Endothelial cell of umbilical vein (primary cell): ENCODE measurements at regions not wholly inside any gene's neighbourhood (a gene's known extent, or its start where the extent isn't known, plus 50 kb on each side); places are given as distances from the start of the nearest gene placed in this dataset.

Source experiments
- BruUV-seq: library from RNA; stranded (reverse); fragments of 400-500 nt; replicated peaks from 2 replicates; lab custom pipeline; 2021; lab: Mats Ljungman, UMichigan
- CTCF ChIA-PET: fragments of 300-600, 350-600 bp; sonication (Branson Sonifier 250); formaldehyde crosslinking; loops from one replicate; lab custom pipeline; 2021; ENCODE audit warnings: antibody characterized with exemption, inconsistent platforms; lab: Charles Lee
- POLR2A ChIA-PET: fragments of 300-600, 350-600 bp; sonication (Branson Sonifier 250); formaldehyde crosslinking; loops from one replicate; lab custom pipeline; 2021; ENCODE audit warnings: antibody characterized with exemption, inconsistent platforms; lab: Charles Lee
- DNase-seq: peaks from one replicate; pipeline ENCODE4 v3.0.0-alpha.2; 2011; ENCODE audit warnings: low read depth, low spot score
- FAIRE-seq: peaks from 2 replicates; lab custom pipeline; 2011; peaks lifted over from hg19 to GRCh38; lab: Jason Lieb, UNC
- H2AFZ ChIP-seq: 2 replicates; pipeline ENCODE4 v1.6.0; 2012; ENCODE audit warnings: low read depth, low read length, control low read depth, inconsistent platforms
- H3K27ac ChIP-seq: 2 replicates; pipeline ENCODE4 v1.5.1; 2011; ENCODE audit warnings: low read depth, mild to moderate bottlenecking, control low read depth, low read length, moderate library complexity; ENCODE audit not compliant: insufficient read depth
- H3K27me3 ChIP-seq, 2 experiments: 2 replicates each; pipeline versions ENCODE4 v1.6.0 to v1.6.1; 2011; ENCODE audit warnings: low read length in 2 of 2, mixed read lengths in 1 of 2; ENCODE audit not compliant: control insufficient read depth in 2 of 2, insufficient read depth in 2 of 2
- H3K36me3 ChIP-seq, 2 experiments: 2 replicates in 1 of 2; 3 replicates in 1 of 2; pipeline ENCODE4 v1.5.1; 2011; ENCODE audit warnings: low read length in 2 of 2, mild to moderate bottlenecking in 1 of 2, moderate library complexity in 1 of 2; ENCODE audit not compliant: control insufficient read depth in 2 of 2, insufficient read depth in 2 of 2; ENCODE audit errors: extremely low read depth in 1 of 2
- H3K4me1 ChIP-seq: 3 replicates; pipeline ENCODE4 v1.5.1; 2011; ENCODE audit warnings: mild to moderate bottlenecking, low read length; ENCODE audit not compliant: control insufficient read depth, insufficient read depth; ENCODE audit errors: extremely low read depth
- H3K4me2 ChIP-seq: 2 replicates; pipeline ENCODE4 v1.6.1; 2011; ENCODE audit warnings: low read length, control low read depth, mixed read lengths; ENCODE audit not compliant: insufficient read depth
- H3K4me3 ChIP-seq, 3 experiments: fragments of 200-600 bp in 1 of 3; sonication (generic), shearing (Covaris generic) in 1 of 3; replicated peaks in 1 of 3; 2 replicates each; pipeline ENCODE4 v1.5.1; 2011 to 2016; ENCODE audit warnings: control low read depth in 3 of 3, low read length in 3 of 3, mild to moderate bottlenecking in 2 of 3, inconsistent platforms in 1 of 3, low read depth in 1 of 3, moderate library complexity in 1 of 3; ENCODE audit not compliant: insufficient read depth in 1 of 3
- H3K79me2 ChIP-seq: 2 replicates; pipeline ENCODE4 v1.6.0; 2012; ENCODE audit warnings: low read length, inconsistent platforms; ENCODE audit not compliant: control insufficient read depth, insufficient read depth
- H3K9ac ChIP-seq: replicated peaks from 2 replicates; pipeline ENCODE3; 2011; ENCODE audit warnings: low read length, control low read depth; ENCODE audit not compliant: insufficient read depth; ENCODE audit errors: extremely low read depth
- H3K9me1 ChIP-seq: replicated peaks from 3 replicates; pipeline ENCODE4 v1.6.0; 2011; ENCODE audit warnings: mild to moderate bottlenecking, low read length; ENCODE audit not compliant: control insufficient read depth, insufficient read depth; ENCODE audit errors: extremely low read depth
- H3K9me3 ChIP-seq: replicated peaks from 2 replicates; pipeline ENCODE4 v1.5.1; 2012; ENCODE audit warnings: low read length, inconsistent platforms; ENCODE audit not compliant: control insufficient read depth, insufficient read depth
- H4K20me1 ChIP-seq: replicated peaks from 2 replicates; pipeline ENCODE3; 2011; ENCODE audit warnings: mild to moderate bottlenecking, low read length; ENCODE audit not compliant: control insufficient read depth, insufficient read depth; ENCODE audit errors: extremely low read depth
- EZH2 ChIP-seq: IDR thresholded peaks from 2 replicates; pipeline ENCODE4 v1.6.1; 2012; ENCODE audit warnings: borderline replicate concordance, low read depth, mild to moderate bottlenecking, moderate library complexity, low read length, inconsistent platforms; ENCODE audit not compliant: severe bottlenecking
- FOS ChIP-seq: IDR thresholded peaks from 2 replicates; pipeline ENCODE4 v1.6.1; 2011; ENCODE audit warnings: mild to moderate bottlenecking, low read length, moderate library complexity, borderline replicate concordance; ENCODE audit not compliant: insufficient read depth
- GATA2 ChIP-seq: IDR thresholded peaks from 2 replicates; pipeline ENCODE4 v1.7.0; 2011; ENCODE audit warnings: low read depth, mild to moderate bottlenecking, moderate library complexity, mixed read lengths, low read length; ENCODE audit not compliant: insufficient read length, insufficient read depth
- JUN ChIP-seq: IDR thresholded peaks from 2 replicates; pipeline ENCODE4 v1.6.1; 2011; ENCODE audit warnings: borderline replicate concordance, low read depth; ENCODE audit not compliant: insufficient read length, insufficient read depth
- MYC ChIP-seq: IDR thresholded peaks from one replicate; pipeline ENCODE4 v1.6.1; 2011; ENCODE audit warnings: mild to moderate bottlenecking, low read depth, low read length
- POLR2A ChIP-seq: IDR thresholded peaks from 2 replicates; pipeline ENCODE4 v1.6.1; 2012; ENCODE audit warnings: low read depth, mild to moderate bottlenecking, control low read depth, low read length
- POLR2AphosphoS5 ChIP-seq: IDR thresholded peaks from 2 replicates; pipeline ENCODE4 v1.6.1; 2012; ENCODE audit warnings: low read depth, mild to moderate bottlenecking, control low read depth, low read length, moderate library complexity; ENCODE audit not compliant: insufficient read depth
- dilution Hi-C: fragments of 300-500 bp; cut with MboI; formaldehyde crosslinking; loops from one replicate; pipeline ENCODE4 v1.15.0; 2019; ENCODE audit warnings: low sequenced_read_pairs; ENCODE audit not compliant: extremely low pct_ligation_motif_present
- intact Hi-C: fragments of 100-400 bp; cut with micrococcal nuclease; formaldehyde crosslinking; loops from one replicate; pipeline ENCODE4 v1.10.0; 2022
- TF ChIP-seq, protein P1 (sequence below): IDR thresholded peaks from 2 replicates; pipeline ENCODE4 v1.6.1; 2011; ENCODE audit not compliant: insufficient read depth, insufficient read length
- TF ChIP-seq, protein P2 (sequence below), 2 donors: IDR thresholded peaks; 1 replicate in 1 of 2; 2 replicates in 1 of 2; pipeline ENCODE4 v1.5.1; 2011; ENCODE audit warnings: low read length in 2 of 2, mild to moderate bottlenecking in 2 of 2, moderate library complexity in 2 of 2, control low read depth in 1 of 2, inconsistent platforms in 1 of 2, low read depth in 1 of 2; ENCODE audit not compliant: insufficient read depth in 1 of 2; ENCODE audit errors: extremely low read depth in 1 of 2

DNA sequence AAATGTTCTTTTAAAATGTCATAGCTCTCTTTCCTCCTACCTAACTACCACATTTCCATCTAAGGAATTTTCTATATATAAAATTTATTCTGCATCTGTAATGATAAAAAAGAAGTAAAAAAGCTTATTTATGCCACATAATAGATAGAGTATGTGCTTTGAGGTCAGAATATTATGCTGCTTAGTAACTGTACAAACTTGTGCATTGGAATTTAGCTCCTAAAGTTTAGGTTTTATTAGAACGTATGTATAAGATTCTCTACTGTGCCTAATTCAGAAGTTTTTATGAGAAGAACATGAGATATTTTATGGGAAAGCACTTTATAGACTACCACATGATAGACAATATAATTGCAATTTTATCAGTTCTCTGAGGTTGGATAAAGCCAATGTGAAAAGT is 384.6 kb downstream of the SLC16A7 start:
- Histone ChIP-seq H3K4me1 (no peaks in the 10 kb centered on the region), H4K20me1 (no peaks in the 10 kb centered on the region), H3K9me1 (no peaks in the 10 kb centered on the region), H3K9me3 (no peaks in the 10 kb centered on the region), H3K36me3 (no peaks in the 10 kb centered on the region), H3K4me3 (no peak overlapping the region), H3K79me2 (no peaks in the 10 kb centered on the region), H2AFZ (no peak overlapping the region), H3K4me2 (no peak overlapping the region), H3K9ac (no peak overlapping the region), H3K27me3 (no peaks in the 10 kb centered on the region), H3K27ac (no peak overlapping the region)
- POLR2A ChIA-PET = no interaction called here
- DNase-seq (no peak), FAIRE-seq (no peak)
- dilution Hi-C loops (no loop called here), intact Hi-C loops (no loop called here)
- CTCF ChIA-PET = interaction anchor here (1.2 kb wide), 1 partner anchor 9 kb away, joined by 3 read pairs; no protein-coding TSS in a partner anchor
- TF ChIP-seq POLR2AphosphoS5 (no peak), JUN (no peak), MYC (no peak), GATA2 (no peak), POLR2A (no peak)
- TF ChIP-seq, protein P1, sequence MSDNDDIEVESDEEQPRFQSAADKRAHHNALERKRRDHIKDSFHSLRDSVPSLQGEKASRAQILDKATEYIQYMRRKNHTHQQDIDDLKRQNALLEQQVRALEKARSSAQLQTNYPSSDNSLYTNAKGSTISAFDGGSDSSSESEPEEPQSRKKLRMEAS = no peak
- BruUV-seq = no TSS peak

DNA sequence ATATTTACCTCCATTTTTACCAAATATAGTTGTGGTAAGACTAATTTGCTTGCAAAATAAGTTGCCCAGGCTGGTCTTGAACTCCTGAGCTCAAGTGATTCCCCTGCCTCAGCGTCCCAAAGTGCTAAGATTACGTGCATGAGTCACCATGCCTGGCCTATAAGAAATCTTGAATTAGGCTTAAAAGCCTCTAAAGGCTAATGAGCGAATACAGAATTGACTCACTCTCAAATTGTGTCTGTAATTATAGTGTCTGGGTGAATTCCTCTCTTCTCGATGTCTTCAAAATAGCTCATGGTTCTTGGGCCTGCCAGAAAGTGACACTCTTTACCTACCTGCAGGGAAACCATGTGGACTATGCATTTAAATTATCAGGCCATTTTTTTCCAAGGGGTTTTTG is 403.5 kb downstream of the SLC16A7 start:
- no peaks in the 10 kb centered on the region for H4K20me1 ChIP-seq
- FAIRE-seq (no peak), DNase-seq (no peak)
- POLR2A ChIA-PET = no interaction called here
- CTCF ChIA-PET = no interaction called here
- no peak overlapping the region for H2AFZ ChIP-seq
- no peaks in the 10 kb centered on the region for H3K27me3 ChIP-seq
- no peak overlapping the region for H3K27ac ChIP-seq
- TF ChIP-seq, protein P2, sequence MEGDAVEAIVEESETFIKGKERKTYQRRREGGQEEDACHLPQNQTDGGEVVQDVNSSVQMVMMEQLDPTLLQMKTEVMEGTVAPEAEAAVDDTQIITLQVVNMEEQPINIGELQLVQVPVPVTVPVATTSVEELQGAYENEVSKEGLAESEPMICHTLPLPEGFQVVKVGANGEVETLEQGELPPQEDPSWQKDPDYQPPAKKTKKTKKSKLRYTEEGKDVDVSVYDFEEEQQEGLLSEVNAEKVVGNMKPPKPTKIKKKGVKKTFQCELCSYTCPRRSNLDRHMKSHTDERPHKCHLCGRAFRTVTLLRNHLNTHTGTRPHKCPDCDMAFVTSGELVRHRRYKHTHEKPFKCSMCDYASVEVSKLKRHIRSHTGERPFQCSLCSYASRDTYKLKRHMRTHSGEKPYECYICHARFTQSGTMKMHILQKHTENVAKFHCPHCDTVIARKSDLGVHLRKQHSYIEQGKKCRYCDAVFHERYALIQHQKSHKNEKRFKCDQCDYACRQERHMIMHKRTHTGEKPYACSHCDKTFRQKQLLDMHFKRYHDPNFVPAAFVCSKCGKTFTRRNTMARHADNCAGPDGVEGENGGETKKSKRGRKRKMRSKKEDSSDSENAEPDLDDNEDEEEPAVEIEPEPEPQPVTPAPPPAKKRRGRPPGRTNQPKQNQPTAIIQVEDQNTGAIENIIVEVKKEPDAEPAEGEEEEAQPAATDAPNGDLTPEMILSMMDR (IDR thresholded peaks at IDR 0.05; ENCODE audit: extremely low read depth in 1 of 2, insufficient read depth in 1 of 2, low read depth in 1 of 2, low read length in 2 of 2) = no peak
- TF ChIP-seq FOS = no peak
- no peak for TF ChIP-seq POLR2AphosphoS5
- TF ChIP-seq MYC = no peak
- TF ChIP-seq GATA2 = no peak
- TF ChIP-seq, protein P1 = no peak
- TF ChIP-seq POLR2A = no peak
- no peak for TF ChIP-seq EZH2
- no peak for TF ChIP-seq JUN
- no peaks in the 10 kb centered on the region for H3K36me3 ChIP-seq
- no peak overlapping the region for H3K4me2 ChIP-seq
- no peaks in the 10 kb centered on the region for H3K9me1 ChIP-seq
- H3K4me1 ChIP-seq = no peaks in the 10 kb centered on the region
- no peak overlapping the region for H3K9ac ChIP-seq
- dilution Hi-C loops = no loop called here
- no TSS peak for BruUV-seq
- no peak overlapping the region for H3K4me3 ChIP-seq
- no peaks in the 10 kb centered on the region for H3K9me3 ChIP-seq
- no peaks in the 10 kb centered on the region for H3K79me2 ChIP-seq
- intact Hi-C loops = no loop called here
